ENCODE measurements at regions not wholly inside any gene's neighbourhood (a gene's known extent, or its start where the extent isn't known, plus 50 kb on each side); places are given as distances from the start of the nearest gene placed in this dataset.

DNA sequence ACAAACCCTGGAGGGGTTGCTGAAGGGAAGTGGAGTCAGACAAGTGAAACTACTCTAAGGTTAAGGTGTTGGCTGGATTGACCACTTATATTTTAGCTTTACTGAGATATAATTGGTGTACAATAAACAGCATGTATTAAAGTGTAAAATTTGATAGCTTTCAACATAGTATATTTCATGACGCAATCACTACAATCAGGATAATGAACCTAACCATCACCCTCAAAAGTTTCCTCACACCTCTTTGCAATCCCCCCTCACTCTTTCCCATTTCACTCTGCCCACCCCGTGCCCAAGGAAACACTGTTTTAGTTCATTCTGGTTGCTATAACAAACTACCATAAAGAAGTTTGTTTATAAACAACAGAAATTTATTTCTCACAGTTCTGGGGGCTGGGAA, 508.0 kb downstream of the FGF9 start:
- Mint-ChIP-seq H3K4me3 (no peak overlapping the region), H3K4me1 (peaks cover 0 to 9% of the 10 kb centered on the region in 2 donors), H3K27ac (no peak overlapping the region), H3K36me3 (peaks cover 3 to 5% of the 10 kb centered on the region in 2 donors), H3K9me3 (peaks cover 12 to 16% of the 10 kb centered on the region in 2 donors), H3K27me3 (peaks cover 0 to 13% of the 10 kb centered on the region in 2 donors)
- DNase-seq = no peak
- ATAC-seq (replicated peaks) = no peak

DNA sequence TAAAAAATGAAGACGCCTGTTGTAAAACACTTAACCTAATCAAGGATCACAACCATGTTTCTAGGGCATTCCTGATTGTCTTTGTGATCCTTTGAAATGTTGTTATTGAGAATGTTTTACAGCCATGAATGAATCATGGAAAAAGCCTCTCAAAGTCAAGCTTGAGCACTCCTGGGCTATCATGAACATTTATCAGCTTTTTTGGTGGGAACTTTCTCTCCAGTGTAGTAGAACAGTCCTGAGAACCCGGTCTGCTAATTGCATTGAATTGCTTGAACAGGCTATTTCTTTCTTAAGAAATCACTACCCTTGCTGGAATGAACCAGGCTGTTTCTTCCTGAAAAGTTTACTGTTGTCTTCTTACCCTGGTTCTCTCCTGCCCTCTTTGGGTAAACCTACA, 516.5 kb downstream of the FGF9 start:
- H3K27ac Mint-ChIP-seq = no peak overlapping the region
- peaks cover 0 to 2% of the 10 kb centered on the region in 2 donors for H3K9me3 Mint-ChIP-seq
- ATAC-seq (replicated peaks) (no peak), DNase-seq (no peak)
- no peak overlapping the region for H3K4me3 Mint-ChIP-seq
- H3K36me3 Mint-ChIP-seq = no peaks in the 10 kb centered on the region
- H3K27me3 Mint-ChIP-seq = peaks cover 0 to 4% of the 10 kb centered on the region in 2 donors
- H3K4me1 Mint-ChIP-seq = peaks cover 3 to 5% of the 10 kb centered on the region in 2 donors

DNA sequence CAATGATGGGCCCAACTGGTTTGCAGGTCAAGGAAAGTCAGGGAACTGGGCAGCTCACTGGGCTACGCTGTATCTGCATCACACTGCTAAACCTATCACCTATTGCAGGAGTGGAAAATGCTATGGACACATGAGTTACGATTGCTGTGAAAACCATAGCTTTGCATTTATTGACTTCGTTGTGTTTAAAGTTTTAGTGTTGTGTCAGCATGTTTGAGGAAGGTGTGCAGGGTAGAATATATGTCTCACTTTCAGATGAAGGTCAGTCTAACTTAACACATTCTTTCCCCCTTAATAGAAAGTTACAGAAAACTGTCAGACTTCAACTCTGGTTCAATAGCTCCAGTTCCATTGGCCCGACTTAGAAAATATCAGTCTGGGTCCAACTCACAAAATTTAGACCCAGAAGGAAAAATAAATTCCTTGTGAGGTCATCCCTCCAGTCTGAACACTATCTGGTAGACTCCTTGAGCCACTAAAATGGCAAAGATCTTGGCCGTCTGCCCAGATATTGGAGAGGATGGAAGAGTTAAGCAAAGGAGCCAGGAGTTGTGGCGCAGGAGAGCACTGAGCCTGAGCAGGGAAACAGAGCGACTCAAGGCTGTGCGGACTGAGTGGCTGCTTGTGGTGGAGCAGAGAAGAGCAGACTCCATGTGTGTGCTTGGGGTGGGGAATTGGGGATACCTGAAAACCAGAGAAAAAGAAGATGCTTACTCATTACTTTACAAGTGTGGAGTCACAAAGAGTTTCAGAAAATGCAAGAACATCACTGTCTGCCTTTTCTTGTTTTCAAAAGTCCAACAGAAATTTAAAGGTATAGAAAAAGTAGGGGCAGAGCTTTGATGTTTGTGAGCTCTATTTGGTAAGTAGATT, 518.5 kb downstream of the FGF9 start:
- Mint-ChIP-seq H3K4me1 (peaks cover 5 to 7% of the 10 kb centered on the region in 2 donors), H3K4me3 (no peak overlapping the region), H3K27ac (no peak overlapping the region), H3K27me3 (peaks cover 0 to 4% of the 10 kb centered on the region in 2 donors), H3K36me3 (no peaks in the 10 kb centered on the region), H3K9me3 (peaks cover 0 to 2% of the 10 kb centered on the region in 2 donors)
- ATAC-seq (replicated peaks) = no peak
- no peak for DNase-seq

DNA sequence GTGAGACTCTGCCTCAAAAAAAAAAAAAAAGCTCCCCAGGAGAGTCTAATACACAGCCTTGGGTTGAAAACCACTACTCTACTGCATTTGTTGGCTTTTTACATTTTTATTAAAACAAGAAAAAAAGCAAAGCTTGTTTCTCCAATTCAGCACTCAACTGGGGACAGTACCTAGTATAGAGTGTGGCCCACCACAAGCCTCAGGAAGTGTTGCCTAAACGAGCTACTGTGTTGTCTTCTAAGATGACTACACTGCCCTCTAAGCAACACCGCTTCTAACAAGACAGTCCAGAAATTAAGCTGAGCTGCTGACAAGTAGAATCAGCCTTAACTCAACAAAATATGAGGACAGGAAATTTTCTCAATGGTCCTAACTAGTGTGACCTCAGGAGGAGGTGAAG, 522.2 kb downstream of the FGF9 start:
- ATAC-seq (replicated peaks) = peak; percentile 59 to 64
- peaks cover 0 to 4% of the 10 kb centered on the region in 2 donors for H3K27me3 Mint-ChIP-seq
- H3K27ac Mint-ChIP-seq = no peak overlapping the region
- H3K36me3 Mint-ChIP-seq = no peaks in the 10 kb centered on the region
- no peak overlapping the region for H3K4me3 Mint-ChIP-seq
- DNase-seq = no peak
- H3K4me1 Mint-ChIP-seq = peaks cover 10 to 12% of the 10 kb centered on the region in 2 donors
- no peaks in the 10 kb centered on the region for H3K9me3 Mint-ChIP-seq

DNA sequence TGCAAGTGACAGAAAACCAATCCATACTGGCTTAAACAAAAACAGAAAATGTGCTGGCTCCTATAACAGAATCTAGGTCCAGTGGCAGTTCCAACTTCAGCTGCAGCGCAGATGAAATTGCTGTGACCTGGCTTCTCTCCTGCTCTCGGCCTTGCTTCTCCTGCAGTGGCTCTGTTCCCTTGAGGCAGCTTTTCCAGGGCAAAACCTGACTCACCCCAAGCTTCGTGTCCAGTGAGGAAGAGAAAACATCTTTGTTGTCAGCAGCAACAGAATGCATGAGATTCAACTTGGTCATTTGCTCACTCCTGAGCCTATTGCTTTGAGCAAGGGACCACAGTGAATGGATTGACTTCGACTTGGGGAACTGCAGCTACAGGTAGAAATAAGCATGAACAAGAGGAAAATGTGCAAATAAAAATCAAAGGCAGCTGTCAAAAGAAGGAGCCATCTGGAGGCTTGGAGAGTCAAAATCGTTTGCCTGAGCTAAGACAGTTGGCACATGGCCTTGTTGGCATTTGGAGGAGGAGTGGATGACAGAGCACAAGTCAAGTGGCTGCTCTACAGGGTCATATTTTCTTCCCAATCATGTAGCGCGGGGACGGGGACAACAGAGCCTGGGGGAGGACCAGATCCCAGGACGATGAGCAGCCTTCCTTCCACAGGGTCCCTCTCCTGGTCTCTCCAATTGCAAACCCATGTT, 523.4 kb downstream of the FGF9 start:
- ATAC-seq (replicated peaks) (no peak), DNase-seq (no peak)
- Mint-ChIP-seq H3K27ac (no peak overlapping the region), H3K4me3 (no peak overlapping the region), H3K4me1 (peaks cover 16 to 17% of the 10 kb centered on the region in 2 donors), H3K36me3 (no peaks in the 10 kb centered on the region), H3K27me3 (peaks cover 0 to 4% of the 10 kb centered on the region in 2 donors), H3K9me3 (no peaks in the 10 kb centered on the region)

DNA sequence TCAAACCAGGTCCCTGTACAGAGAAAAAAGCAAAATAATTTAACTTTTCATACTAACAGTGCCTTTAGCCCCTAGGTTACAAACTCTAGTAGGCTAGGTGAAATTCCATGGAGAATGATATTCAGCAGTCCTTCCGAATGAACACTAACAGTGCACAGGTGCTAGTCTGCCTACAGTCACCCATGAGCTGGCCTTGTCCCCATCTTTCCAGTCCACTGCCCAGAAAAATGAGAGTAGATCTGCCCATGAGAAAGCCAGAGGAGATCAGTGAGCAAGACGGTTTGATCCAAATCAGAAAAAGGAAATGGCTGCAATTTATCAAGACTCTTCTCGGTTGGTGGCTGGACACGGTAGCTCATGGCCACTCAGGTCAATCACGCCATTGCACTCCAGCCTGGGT, 524.9 kb downstream of the FGF9 start:
- H3K9me3 Mint-ChIP-seq = no peaks in the 10 kb centered on the region
- H3K36me3 Mint-ChIP-seq = no peaks in the 10 kb centered on the region
- no peak for DNase-seq
- no peak overlapping the region for H3K4me3 Mint-ChIP-seq
- H3K4me1 Mint-ChIP-seq = peaks cover 16% of the 10 kb centered on the region in 2 donors
- H3K27me3 Mint-ChIP-seq = no peaks in the 10 kb centered on the region
- H3K27ac Mint-ChIP-seq = no peak overlapping the region
- ATAC-seq (replicated peaks) = no peak

DNA sequence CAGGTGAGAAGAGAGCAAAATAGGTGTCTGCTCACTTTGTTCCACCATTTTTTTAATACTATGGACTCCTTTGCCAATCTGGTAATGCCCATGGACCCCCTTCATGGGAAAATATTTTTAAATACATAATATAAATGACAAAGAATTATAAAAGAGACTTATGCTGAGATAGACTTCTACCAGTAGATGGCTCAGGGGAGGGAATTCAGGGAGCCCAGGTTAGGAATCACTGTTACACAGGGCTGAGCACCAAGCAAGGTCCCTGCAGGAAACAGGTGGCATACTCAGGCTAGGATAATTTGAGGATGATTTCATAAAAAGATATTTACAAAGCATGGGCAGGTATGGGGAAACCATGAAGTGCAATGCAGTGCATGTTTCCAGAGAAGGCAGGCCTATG, 525.9 kb downstream of the FGF9 start:
- Mint-ChIP-seq H3K4me3 (no peak overlapping the region), H3K27me3 (no peaks in the 10 kb centered on the region), H3K27ac (no peak overlapping the region), H3K36me3 (no peaks in the 10 kb centered on the region), H3K9me3 (no peaks in the 10 kb centered on the region), H3K4me1 (peaks cover 22 to 23% of the 10 kb centered on the region in 2 donors)
- ATAC-seq (replicated peaks) = no peak
- DNase-seq = no peak

DNA sequence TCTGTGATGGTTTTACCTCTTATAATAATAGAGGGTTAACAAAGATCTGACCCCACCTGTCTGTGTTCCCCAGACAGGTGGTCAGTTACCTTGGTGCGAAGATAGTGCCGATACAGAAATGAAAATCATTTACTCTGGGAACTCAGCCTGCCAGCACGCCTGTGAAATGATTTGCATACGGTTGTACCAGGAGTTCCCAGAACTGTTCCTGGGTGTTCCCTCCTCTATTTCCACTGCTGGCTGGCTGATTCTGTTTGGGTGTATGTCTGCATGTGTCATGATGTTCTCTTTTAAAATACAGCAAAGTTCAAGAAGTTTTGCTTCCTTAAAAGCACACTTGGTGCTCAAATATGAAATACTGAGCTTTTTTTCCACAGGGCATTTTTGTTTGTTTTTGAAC, 527.1 kb downstream of the FGF9 start:
- Mint-ChIP-seq H3K9me3 (no peaks in the 10 kb centered on the region), H3K27ac (no peak overlapping the region), H3K4me3 (no peak overlapping the region), H3K4me1 (peaks cover 22 to 23% of the 10 kb centered on the region in 2 donors), H3K27me3 (no peaks in the 10 kb centered on the region), H3K36me3 (no peaks in the 10 kb centered on the region)
- ATAC-seq (replicated peaks) = peak; percentile 44 to 54
- DNase-seq = no peak

DNA sequence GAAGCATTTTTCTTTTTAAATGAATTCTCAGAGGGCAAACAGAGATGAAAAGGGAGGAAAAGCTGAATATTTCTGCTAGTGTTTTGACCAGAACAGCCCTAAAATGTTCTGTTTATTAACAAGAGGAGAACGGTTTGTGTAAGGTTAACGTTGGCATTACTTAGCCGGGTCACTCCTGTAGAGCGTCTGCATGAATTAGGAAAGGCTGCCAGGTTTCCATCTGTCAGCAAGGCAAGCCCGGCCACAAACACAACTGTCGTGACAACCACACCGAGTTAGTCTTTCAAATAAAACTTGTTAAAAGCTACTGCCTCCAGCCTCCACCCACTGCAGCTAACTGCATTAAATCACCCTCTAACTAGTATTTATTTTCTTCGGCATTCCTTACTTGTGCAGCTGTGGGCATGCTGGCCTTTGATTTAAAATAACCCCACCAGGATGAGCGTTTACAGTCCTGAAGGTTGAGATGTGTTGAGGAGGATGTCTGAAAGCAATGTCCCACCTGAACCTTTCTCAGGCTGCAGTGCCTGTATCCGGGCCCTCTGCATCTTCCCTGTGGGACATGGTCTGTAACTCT, 527.9 kb downstream of the FGF9 start:
- ATAC-seq (replicated peaks) (no peak), DNase-seq (no peak)
- H3K27ac Mint-ChIP-seq = no peak overlapping the region
- H3K36me3 Mint-ChIP-seq = no peaks in the 10 kb centered on the region
- no peak overlapping the region for H3K4me3 Mint-ChIP-seq
- H3K27me3 Mint-ChIP-seq = no peaks in the 10 kb centered on the region
- peaks cover 20 to 23% of the 10 kb centered on the region in 2 donors for H3K4me1 Mint-ChIP-seq
- H3K9me3 Mint-ChIP-seq = no peaks in the 10 kb centered on the region

DNA sequence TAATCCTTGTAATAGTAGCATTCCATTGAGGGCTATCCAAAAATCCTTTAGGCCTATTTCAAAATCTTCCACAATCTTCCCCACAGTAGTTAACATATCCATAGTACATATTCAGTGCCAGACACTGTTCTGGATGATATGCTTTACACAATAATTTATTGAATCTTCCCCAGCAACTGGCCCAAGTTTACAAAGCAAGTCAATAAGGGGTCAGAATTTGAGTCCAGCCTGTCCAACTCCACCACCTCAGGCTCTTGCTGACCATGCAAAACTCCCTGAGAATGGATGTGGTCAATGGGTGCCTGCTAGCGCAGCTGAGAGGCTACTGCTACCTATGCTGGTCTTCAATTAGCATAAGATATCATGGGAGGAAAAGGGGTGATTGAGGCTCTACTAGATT, 529.6 kb downstream of the FGF9 start:
- DNase-seq = no peak
- no peaks in the 10 kb centered on the region for H3K36me3 Mint-ChIP-seq
- peaks cover 18 to 23% of the 10 kb centered on the region in 2 donors for H3K4me1 Mint-ChIP-seq
- no peaks in the 10 kb centered on the region for H3K27me3 Mint-ChIP-seq
- no peak for ATAC-seq (replicated peaks)
- no peak overlapping the region for H3K4me3 Mint-ChIP-seq
- no peak overlapping the region for H3K27ac Mint-ChIP-seq
- no peaks in the 10 kb centered on the region for H3K9me3 Mint-ChIP-seq

DNA sequence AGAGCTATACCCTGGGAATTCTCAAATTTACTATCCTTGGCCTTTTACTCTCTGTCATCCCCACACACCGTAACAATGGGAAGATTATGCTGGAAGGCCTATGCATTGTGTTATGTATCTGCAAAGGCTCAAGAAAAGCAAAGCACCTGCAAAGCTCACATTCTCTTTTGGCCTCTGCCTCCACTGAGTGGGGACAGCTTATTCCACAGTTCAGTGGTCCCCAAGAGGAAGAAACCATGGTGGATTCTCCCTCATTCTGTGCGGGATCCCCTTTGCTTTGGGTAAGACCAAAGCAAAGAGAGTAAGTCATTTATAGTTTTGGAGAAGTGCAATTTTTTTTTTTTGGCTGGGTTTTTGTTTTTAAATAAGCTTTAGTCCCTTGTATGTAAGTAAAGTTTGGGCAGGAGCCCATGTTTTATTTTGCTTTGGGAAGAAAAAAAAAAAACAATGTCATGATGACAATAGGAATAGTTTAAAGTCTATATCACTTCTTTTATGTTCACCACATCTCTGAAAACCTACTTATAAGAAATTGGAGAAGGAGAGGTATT, 530.6 kb downstream of the FGF9 start:
- no peaks in the 10 kb centered on the region for H3K36me3 Mint-ChIP-seq
- peak; percentile 42 to 65 for ATAC-seq (replicated peaks)

DNA sequence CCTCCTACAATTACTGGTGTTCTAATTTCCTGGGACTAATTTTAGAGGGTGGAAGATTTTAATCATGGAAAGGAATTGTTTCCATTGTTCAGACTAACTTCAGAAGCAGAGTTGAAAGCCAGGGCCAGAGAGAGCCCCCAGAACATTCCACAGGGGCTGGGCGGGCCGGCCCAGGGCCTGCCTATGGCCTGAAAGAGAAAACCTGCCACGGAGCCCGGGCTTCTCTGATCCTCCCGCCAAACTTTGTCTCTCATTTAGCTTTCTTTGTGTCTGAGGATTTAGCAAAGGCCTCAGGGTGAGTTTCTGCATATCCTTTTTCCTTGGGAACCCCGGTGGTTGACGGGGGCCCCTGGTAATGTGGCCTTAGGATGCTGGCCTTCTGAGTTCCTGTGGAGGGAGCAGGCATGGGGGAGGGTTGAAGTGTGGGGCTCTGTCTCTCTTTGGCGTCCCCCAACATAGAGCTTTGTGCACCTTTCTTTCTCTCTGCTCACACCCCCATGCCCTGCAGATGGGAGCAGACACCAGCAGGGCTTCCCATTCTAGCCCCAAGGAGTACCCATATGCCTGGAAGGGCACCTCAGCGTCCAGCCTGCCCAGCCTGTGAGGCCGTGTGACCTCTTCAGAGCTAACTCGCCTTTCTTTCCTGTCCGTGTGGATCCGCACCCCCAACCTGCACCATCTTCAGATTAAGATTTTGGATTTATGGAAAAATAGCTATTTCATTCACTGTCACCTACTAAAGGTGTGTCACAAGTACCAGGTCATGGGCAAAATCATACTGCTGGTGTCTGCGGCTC, 539.5 kb downstream of the FGF9 start:
- H3K4me3 Mint-ChIP-seq = no peak overlapping the region
- H3K4me1 Mint-ChIP-seq = peaks cover 9 to 19% of the 10 kb centered on the region in 2 donors
- no peaks in the 10 kb centered on the region for H3K36me3 Mint-ChIP-seq
- H3K27ac Mint-ChIP-seq = no peak overlapping the region
- H3K9me3 Mint-ChIP-seq = peaks cover 0 to 4% of the 10 kb centered on the region in 2 donors
- ATAC-seq (replicated peaks) = no peak
- H3K27me3 Mint-ChIP-seq = no peaks in the 10 kb centered on the region
- DNase-seq = no peak

More for the DNA sequence above, 530.6 kb downstream of the FGF9 start:
- Mint-ChIP-seq H3K27me3 (no peaks in the 10 kb centered on the region), H3K27ac (no peak overlapping the region), H3K4me1 (peaks cover 15 to 23% of the 10 kb centered on the region in 2 donors), H3K4me3 (no peak overlapping the region), H3K9me3 (no peaks in the 10 kb centered on the region)
- no peak for DNase-seq

DNA sequence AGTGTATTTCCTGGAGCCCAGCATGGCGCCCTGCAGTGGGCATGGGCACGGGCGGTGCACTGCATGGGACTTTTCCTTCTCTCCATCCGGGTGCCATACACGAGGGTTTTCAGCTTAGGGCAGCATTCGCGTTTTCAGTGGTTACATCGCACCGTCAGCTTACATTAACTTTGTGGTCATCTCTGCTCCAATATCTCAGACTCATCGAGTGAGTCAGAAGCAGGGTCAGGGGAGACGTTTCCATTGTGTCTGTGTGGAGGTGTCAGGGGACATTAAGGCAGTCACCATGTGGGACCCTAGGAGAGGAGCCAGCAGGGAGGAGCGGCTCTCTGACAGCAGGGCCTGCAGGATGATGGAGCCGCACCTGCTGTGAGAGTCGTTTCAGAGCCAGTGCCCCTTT, 541.0 kb downstream of the FGF9 start:
- H3K9me3 Mint-ChIP-seq = peaks cover 0 to 4% of the 10 kb centered on the region in 2 donors
- no peak overlapping the region for H3K27ac Mint-ChIP-seq
- H3K4me3 Mint-ChIP-seq = no peak overlapping the region
- peaks cover 9 to 19% of the 10 kb centered on the region in 2 donors for H3K4me1 Mint-ChIP-seq
- no peaks in the 10 kb centered on the region for H3K36me3 Mint-ChIP-seq
- no peak for ATAC-seq (replicated peaks)
- H3K27me3 Mint-ChIP-seq = no peaks in the 10 kb centered on the region
- no peak for DNase-seq

DNA sequence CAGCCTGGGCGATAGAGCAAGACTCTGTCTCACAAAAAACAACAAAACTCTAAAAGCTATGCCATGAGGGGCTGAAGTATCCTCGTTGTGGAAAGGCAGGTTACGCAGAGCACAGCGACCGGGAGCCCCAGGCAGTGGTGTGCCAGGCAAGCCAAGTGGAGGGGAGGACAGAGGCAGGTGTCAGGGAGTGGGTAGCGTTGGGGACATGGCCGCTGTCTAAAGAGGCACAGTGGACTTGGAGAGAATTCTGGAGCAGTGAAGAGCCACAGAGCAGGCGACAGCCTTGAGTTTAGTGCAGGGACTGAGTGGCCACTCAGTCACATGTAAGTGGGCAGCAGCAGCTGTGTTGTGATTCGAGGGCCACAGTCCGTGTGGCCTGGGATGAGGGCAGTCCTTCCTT, 541.7 kb downstream of the FGF9 start:
- H3K27me3 Mint-ChIP-seq = no peaks in the 10 kb centered on the region
- ATAC-seq (replicated peaks) (no peak), DNase-seq (no peak)
- no peak overlapping the region for H3K4me3 Mint-ChIP-seq
- no peak overlapping the region for H3K27ac Mint-ChIP-seq
- H3K4me1 Mint-ChIP-seq = peaks cover 9 to 19% of the 10 kb centered on the region in 2 donors
- H3K9me3 Mint-ChIP-seq = no peaks in the 10 kb centered on the region
- H3K36me3 Mint-ChIP-seq = no peaks in the 10 kb centered on the region

Data from stimulated activated naive B cell treated with anti-CD40 and anti-IgM and Interleukin-4, amounts not matched to agents 10 μg/mL and 1 μg/mL and 100 μg/mL, for 72 hours (primary cell).